MM.1S (cell line): ENCODE measurements at regions not wholly inside any gene's neighbourhood (a gene's known extent, or its start where the extent isn't known, plus 50 kb on each side); places are given as distances from the start of the nearest gene placed in this dataset.

Source experiments
- CTCF ChIP-seq: fragments of 300-600 bp; sonication (generic); IDR thresholded peaks from 2 replicates; pipeline ENCODE4 v1.5.1; 2016; ENCODE audit warnings: antibody characterized with exemption, low read length, mixed read lengths
- EZH2 ChIP-seq: fragments of 300-600 bp; sonication (generic); optimal IDR thresholded peaks from 2 replicates; pipeline ENCODE3; 2017; ENCODE audit warnings: low read depth, mild to moderate bottlenecking, antibody characterized with exemption, low read length, mixed read lengths
- EZH2phosphoT487 ChIP-seq: fragments of 300-600 bp; sonication (generic); IDR thresholded peaks from 2 replicates; pipeline ENCODE4 v1.6.1; 2018; ENCODE audit warnings: antibody characterized with exemption, low read length

- no peak for TF ChIP-seq EZH2phosphoT487
- TF ChIP-seq CTCF = no peak
- no peak for TF ChIP-seq EZH2
These were observed 1005.3 kb upstream of the SORCS1 start for GRCh38 chr10:108169846-108170245.
